HCEC 1CT (cell line): ENCODE measurements at regions not wholly inside any gene's neighbourhood (a gene's known extent, or its start where the extent isn't known, plus 50 kb on each side); places are given as distances from the start of the nearest gene placed in this dataset.
"Not testable (repeated sequence)": the region's sequence is repeated elsewhere in the genome, so short reads cannot be mapped to it uniquely, and the experiment has no call there.

Experiments
- DNase-seq: peaks from one replicate; pipeline ENCODE4 v3.0.0-alpha.2; 2017

DNA sequence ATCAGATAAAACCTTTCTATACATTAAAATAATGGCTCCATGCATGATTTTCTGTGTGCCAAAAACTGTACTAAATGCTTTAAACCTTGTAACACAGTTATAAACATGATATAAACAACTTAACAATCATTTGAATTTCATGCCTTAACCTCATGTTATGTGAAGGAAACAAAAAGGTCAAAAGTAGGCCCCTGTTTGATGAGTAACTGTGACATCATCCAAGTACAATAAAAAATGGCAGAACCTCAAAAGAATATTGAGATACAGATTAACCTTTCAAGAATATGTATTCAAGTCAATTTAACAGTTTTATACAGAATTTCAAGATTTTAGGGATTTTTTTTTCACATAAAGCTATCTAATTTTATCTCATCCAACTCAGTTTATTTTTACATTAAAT, 310.7 kb upstream of the DCN start:
- DNase-seq: peak; percentile 43

- DNase-seq: no peak
Measured at GRCh38 chr12:91492648-91493047, 310.0 kb upstream of the DCN start.

DNA sequence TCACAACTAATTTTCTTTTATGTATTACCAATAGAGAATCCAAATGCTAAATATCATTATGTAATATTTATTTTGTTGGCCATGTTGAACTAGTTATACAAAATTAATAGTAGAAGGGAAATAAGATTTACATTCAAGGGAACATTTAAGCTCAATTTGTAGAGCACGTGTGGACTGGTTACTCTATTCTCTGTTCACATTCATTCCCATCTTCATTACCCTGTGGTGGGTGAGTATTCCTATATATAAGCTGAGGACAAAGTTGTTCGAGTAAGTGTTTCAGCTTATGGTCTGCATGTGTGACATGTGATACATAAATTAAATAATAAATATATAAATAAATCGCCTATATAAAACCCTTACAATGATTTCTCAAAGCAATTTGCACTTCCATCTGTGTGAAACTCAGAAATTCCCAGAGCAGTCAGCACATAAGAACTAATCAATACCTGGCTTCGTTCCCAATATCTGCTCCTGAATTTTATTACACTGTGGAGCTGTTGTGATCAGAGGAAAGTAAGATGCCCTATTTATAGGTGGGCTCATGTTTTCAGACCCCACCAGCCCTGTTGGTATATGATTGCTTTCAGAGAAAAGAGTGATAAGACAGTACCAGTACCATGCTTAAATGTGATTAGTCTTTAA, 308.2 kb upstream of the DCN start:
- DNase-seq: no peak

GRCh38 chr12:91483471-91483985, 300.9 kb upstream of the DCN start:
- DNase-seq: no peak

DNA sequence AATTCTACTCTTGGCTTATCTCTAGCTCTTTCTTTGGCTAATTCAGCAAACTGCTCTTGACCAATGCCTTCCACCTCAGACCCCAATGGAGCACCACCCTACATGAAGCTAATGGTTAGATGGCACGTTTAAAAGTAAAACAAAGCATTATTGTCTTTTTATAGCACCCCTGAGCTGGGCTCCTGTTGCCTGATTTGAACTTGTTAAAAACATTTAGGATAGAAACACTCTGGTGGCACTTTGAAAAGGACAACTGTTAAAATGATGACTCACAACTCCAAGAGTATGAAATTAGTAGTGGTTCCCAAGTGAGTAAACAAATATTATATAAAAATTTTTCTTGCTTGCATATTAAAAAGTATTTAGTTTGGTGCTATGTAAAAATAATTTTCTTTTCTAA, 299.6 kb upstream of the DCN start:
- DNase-seq: no peak

DNA sequence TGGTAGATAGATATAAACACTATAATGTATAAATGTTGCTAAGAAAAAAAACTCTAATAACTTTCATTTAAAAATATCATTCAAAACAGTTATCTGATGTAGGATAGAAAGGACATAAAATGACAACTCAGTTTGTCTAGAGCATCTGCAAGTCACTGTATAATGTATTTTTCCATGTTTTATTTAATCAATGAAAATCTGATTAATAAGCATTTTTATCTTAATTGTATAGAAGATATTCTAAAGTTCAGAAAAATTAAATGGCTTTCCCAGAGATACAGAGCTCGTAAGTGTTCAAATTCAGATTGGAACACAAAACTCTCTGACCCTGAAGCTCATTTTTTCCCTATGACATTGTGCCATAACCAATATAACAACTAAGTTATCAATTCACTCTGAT, 295.9 kb upstream of the DCN start:
- DNase-seq: no peak

GRCh38 chr12:91467686-91468085, 285.1 kb upstream of the DCN start:
- DNase-seq: no peak

DNA sequence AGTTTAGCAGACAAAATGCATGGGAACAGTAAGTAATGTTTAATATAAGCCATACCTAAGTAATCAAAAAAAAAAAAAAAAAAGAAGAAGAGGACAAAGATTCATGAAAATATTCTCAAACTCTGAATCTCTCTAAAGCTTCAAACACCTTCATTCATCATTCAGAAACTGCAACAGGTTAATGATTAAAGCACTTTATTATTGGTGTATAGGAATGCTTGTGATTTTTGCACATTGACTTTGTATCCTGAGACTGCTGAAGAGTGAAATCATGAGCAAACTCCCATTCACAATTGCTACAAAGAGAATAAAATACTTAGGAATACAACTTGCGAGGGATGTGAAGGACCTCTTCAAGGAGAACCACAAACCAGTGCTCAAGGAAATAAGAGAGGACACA, 278.4 kb upstream of the DCN start:
- no peak for DNase-seq

- no peak for DNase-seq
Measured at GRCh38 chr12:91460469-91460868, 277.9 kb upstream of the DCN start.

- no peak for DNase-seq
Measured at GRCh38 chr12:91455321-91455720, 272.7 kb upstream of the DCN start.

DNA sequence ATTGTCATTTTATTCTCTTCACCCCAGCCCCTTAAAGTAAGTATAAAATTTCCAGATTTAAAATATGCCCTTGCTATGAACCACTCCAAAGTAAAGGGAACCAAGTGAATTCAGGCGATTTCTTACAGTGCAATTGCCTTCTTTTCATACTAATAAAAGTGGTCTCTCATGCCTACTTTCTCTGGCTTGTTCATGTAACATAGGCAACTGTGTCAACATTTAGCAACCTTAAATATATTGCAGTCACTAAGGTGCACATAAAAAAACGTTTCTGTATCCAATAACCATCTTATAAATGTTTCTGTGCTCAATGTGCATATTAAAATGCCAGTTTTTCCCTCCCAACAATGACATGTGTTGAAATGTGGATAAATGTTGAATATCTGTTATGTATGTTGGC, 271.6 kb upstream of the DCN start:
- no peak for DNase-seq

DNA sequence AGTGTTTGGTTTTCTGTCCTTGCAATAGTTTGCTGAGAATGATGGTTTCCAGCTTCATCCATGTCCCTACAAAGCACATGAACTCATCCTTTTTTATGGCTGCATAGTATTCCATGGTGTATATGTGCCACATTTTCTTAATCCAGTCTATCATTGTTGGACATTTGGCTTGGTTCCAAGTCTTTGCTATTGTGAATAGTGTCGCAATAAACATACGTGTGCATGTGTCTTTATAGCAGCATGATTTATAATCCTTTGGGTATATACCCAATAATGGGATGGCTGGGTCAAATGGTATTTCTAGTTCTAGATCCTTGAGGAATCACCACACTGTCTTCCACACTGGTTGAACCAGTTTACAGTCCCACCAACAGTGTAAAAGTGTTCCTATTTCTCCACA, 269.8 kb upstream of the DCN start:
- DNase-seq: not testable (repeated sequence)

DNA sequence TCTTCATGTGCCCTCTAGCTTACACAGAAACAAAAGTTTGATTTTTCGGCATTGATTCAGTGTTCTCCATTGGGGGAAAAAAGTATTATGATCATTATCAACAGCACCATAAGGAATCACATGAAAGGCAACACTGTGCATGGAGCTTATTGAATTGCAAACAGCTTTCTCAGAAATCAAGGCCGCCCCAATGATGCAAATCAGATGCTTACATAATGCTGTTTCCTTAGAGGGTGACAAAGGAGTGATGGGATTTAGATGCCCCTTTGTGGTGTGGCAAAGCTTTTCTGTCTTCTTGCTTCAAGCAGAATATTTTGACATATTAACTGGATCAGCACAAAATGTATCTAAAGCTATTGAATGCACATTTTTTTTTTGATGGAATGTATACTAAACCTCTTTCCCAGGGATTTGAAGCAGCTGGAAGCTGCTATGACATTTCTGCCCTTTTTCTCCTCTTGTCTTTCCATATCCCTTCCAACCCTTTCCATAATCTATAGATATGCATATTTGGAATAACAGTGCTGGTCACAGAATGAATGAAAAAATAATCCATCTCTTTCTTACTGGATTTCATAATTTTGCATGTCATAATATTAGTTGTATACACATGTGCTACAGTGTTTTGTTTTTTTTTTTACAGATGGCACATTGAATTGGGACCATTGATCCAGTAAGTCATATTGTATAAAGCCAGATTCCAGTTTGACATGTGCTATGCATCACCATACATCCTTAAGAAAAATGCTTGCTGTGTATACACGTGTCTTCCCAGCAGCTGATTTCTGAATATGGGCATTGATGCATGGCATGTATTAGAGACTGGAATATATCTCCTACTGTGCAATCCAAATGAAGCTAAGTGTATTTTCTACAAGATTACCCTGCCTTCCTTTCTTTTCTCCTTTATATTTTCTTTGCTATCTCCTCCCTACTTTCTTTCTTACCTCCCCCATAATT, 259.7 kb upstream of the DCN start:
- DNase-seq: no peak

- no peak for DNase-seq
Measured at GRCh38 chr12:91441246-91441645, 258.6 kb upstream of the DCN start.

GRCh38 chr12:91434081-91434480, 251.5 kb upstream of the DCN start:
- DNase-seq: no peak

- no peak for DNase-seq
Measured at GRCh38 chr12:91432755-91433154, 250.1 kb upstream of the DCN start.

DNA sequence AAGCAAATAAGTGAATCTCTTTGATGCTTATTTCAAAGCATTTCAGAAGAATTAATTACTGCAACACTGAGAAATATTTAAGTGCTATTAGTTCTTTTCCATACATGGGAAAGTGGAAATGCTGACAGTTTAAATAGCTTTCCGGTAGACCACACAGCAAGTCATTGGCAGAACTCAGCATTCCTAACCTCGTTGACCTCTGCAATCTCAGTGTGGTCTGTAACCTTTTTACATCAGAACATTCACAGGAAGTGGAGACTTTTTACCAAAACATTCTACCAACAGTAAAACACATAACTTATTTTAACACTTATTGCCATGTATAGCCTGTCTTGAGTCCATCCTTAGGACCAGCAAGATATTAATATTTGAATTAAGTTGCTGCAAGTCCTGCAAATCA, 249.5 kb upstream of the DCN start:
- no peak for DNase-seq

DNA sequence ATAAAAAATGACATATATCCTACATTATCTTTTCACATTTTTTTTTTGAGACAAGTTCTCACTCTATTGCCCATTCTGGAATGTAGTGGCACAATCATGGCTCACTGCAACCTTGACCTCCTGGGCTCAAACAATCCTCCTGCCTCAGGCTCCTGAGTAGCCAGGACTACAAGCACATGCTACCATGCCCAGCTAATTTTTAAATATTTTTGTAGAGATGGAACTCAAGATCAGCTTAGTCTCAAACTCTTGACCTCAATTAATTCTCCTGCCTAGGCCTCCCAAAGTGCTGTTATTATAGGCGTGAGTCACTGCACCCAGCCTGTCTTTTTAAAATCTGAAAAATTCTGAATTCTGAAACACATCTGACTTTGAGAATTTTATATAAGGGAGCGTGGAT, 241.9 kb upstream of the DCN start:
- DNase-seq: no peak

DNA sequence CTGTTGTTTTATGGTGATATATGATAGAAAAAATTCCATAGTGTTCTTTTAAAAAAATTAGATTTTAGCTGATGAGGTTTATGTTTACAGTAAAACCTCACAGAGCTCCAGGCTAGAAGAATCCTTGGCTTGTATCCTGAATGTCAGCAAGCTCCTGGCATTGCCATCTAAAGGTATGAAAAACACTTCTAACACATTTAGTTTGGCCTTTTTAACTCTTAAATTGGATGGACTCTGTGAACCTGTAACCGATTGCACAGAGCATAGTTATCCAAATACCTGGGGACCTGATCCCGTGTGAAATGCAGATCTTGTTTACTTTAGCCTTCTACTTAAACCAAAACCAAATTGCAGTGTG, 241.1 kb upstream of the DCN start:
- no peak for DNase-seq

- DNase-seq: no peak
Measured at GRCh38 chr12:91422811-91423692, 240.4 kb upstream of the DCN start.

DNA sequence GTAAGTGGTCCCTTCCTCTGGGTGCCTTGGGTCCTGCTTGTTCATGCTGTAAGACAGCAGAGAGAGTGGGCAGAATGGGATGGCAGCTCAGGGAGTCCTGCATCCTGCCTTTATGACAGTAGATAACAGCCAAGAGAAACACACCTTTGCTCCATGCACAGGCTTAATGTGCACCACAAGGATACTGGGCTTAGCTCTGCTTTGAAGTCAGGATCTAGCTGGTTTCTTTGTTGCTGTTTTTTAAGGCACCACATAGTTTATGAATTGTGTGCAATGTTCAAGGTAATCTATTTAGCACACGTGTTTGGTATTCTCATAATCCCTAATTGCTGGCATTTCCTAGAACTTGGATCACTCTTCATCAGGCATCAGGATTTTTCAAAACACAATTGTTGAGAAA, 239.5 kb upstream of the DCN start:
- no peak for DNase-seq

DNA sequence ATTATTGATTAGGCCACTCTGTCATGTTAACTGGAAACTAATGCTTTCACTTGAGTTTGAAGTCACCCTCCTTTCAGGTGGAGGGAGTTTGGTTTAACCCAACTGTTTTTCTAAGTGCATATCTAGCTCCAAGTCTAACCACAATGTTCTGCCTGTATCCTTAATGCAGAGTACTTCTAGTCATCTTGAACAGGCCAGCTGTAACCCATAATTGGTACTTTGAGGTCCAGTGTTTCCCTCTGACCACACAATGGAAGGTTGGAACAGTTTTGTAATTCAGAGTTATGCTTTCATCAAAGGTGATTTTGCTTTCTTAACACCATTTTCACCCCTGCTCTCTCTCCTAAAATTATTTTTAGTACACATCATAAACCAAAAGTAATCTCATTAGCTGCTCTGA, 237.2 kb upstream of the DCN start:
- no peak for DNase-seq
